ENCODE measurements at regions not wholly inside any gene's neighbourhood (a gene's known extent, or its start where the extent isn't known, plus 50 kb on each side); places are given as distances from the start of the nearest gene placed in this dataset.

- H3K4ac ChIP-seq (ENCODE audit: low read depth in 1 of 2, low read length in 2 of 2) = no peak overlapping the region
- no peaks in the 10 kb centered on the region for H3K79me1 ChIP-seq (replicated peaks; ENCODE audit: low read length, poor library complexity, severe bottlenecking)
- H2BK120ac ChIP-seq (ENCODE audit: low read depth, low read length) = no peak overlapping the region
- no peak overlapping the region for H3K4me2 ChIP-seq (ENCODE audit: low read length, poor library complexity, severe bottlenecking)
- H3K18ac ChIP-seq (ENCODE audit: low read depth in 1 of 2, low read length in 2 of 2) = no peak overlapping the region
- no peaks in the 10 kb centered on the region for H3K9me3 ChIP-seq (ENCODE audit: control insufficient read depth, low read length)
- H2BK5ac ChIP-seq (ENCODE audit: low read depth, low read length, poor library complexity, severe bottlenecking) = no peak overlapping the region
- peak overlapping the region in 1 of 2 experiments; percentile 45 for H3K14ac ChIP-seq (ENCODE audit: low read length in 2 of 2)
- no peak overlapping the region for H3K27ac ChIP-seq (ENCODE audit: low read length, poor library complexity, severe bottlenecking)
- no peak overlapping the region for H4K8ac ChIP-seq (ENCODE audit: low read length)
- H3K4me1 ChIP-seq (ENCODE audit: control insufficient read depth, insufficient read depth, low read depth, low read length) = no peaks in the 10 kb centered on the region
- no peaks in the 10 kb centered on the region for H3K36me3 ChIP-seq (ENCODE audit: control insufficient read depth in 1 of 2, insufficient read depth in 2 of 2, low read depth in 1 of 2, low read length in 2 of 2)
- H2BK12ac ChIP-seq (ENCODE audit: low read length in 2 of 2) = no peak overlapping the region
- peak overlapping the region; percentile 46 for H2BK15ac ChIP-seq (ENCODE audit: low read depth, poor library complexity, severe bottlenecking)
- 23% methylated on average over 9 of the region's 9 CpGs for WGBS
- H2AFZ ChIP-seq (ENCODE audit: low read depth, low read length) = no peak overlapping the region
- peaks cover 19 to 27% of the 10 kb centered on the region in 2 experiments for H3K27me3 ChIP-seq (ENCODE audit: control insufficient read depth in 1 of 2, insufficient read depth in 1 of 2, low read length in 2 of 2)
- no peak overlapping the region for H2AK5ac ChIP-seq (ENCODE audit: low read length, severe bottlenecking)
- no peak overlapping the region for H3K23ac ChIP-seq (ENCODE audit: low read length in 2 of 2)
- peak overlapping the region; percentile 34 for H3K9ac ChIP-seq (ENCODE audit: low read length)
- H4K91ac ChIP-seq (ENCODE audit: low read length) = no peak overlapping the region
- peak; percentile 89 for DNase-seq
- peak overlapping the region in 1 of 2 experiments; percentile 10 for H3K4me3 ChIP-seq (ENCODE audit: insufficient read depth in 1 of 2, low read depth in 1 of 2, low read length in 2 of 2)
These were observed 132.0 kb downstream of the FOXD2 start for GRCh38 chr1:47569681-47570470.

- Histone ChIP-seq H3K14ac (ENCODE audit: low read length in 2 of 2) (no peak overlapping the region), H3K9me3 (ENCODE audit: control insufficient read depth, low read length) (no peaks in the 10 kb centered on the region), H3K9ac (ENCODE audit: low read length) (no peak overlapping the region), H3K27me3 (ENCODE audit: control insufficient read depth in 1 of 2, insufficient read depth in 1 of 2, low read length in 2 of 2) (peaks cover 28 to 31% of the 10 kb centered on the region in 2 experiments), H3K4ac (ENCODE audit: low read depth in 1 of 2, low read length in 2 of 2) (peak overlapping the region in 1 of 2 experiments; percentile 13), H3K4me2 (ENCODE audit: low read length, poor library complexity, severe bottlenecking) (no peak overlapping the region), H2BK15ac (ENCODE audit: low read depth, poor library complexity, severe bottlenecking) (no peak overlapping the region), H2BK12ac (ENCODE audit: low read length in 2 of 2) (no peak overlapping the region), H2AFZ (ENCODE audit: low read depth, low read length) (no peak overlapping the region), H3K23ac (ENCODE audit: low read length in 2 of 2) (no peak overlapping the region), H3K79me1 (replicated peaks; ENCODE audit: low read length, poor library complexity, severe bottlenecking) (no peaks in the 10 kb centered on the region), H3K27ac (ENCODE audit: low read length, poor library complexity, severe bottlenecking) (no peak overlapping the region), H3K4me3 (ENCODE audit: insufficient read depth in 1 of 2, low read depth in 1 of 2, low read length in 2 of 2) (no peak overlapping the region), H3K36me3 (ENCODE audit: control insufficient read depth in 1 of 2, insufficient read depth in 2 of 2, low read depth in 1 of 2, low read length in 2 of 2) (no peaks in the 10 kb centered on the region), H4K8ac (ENCODE audit: low read length) (no peak overlapping the region), H3K4me1 (ENCODE audit: control insufficient read depth, insufficient read depth, low read depth, low read length) (no peaks in the 10 kb centered on the region), H2BK5ac (ENCODE audit: low read depth, low read length, poor library complexity, severe bottlenecking) (no peak overlapping the region), H2AK5ac (ENCODE audit: low read length, severe bottlenecking) (no peak overlapping the region), H2BK120ac (ENCODE audit: low read depth, low read length) (no peak overlapping the region), H4K91ac (ENCODE audit: low read length) (no peak overlapping the region), H3K18ac (ENCODE audit: low read depth in 1 of 2, low read length in 2 of 2) (no peak overlapping the region)
- DNase-seq = no peak
- 93% methylated on average over 3 of the region's 5 CpGs for WGBS
These were observed 133.3 kb downstream of the FOXD2 start for GRCh38 chr1:47571161-47571560.

- Histone ChIP-seq H3K9me3 (ENCODE audit: control insufficient read depth, low read length) (no peaks in the 10 kb centered on the region), H3K18ac (ENCODE audit: low read depth in 1 of 2, low read length in 2 of 2) (no peak overlapping the region), H2BK12ac (ENCODE audit: low read length in 2 of 2) (no peak overlapping the region), H3K9ac (ENCODE audit: low read length) (no peak overlapping the region), H3K14ac (ENCODE audit: low read length in 2 of 2) (no peak overlapping the region), H3K23ac (ENCODE audit: low read length in 2 of 2) (no peak overlapping the region), H3K36me3 (ENCODE audit: control insufficient read depth in 1 of 2, insufficient read depth in 2 of 2, low read depth in 1 of 2, low read length in 2 of 2) (no peaks in the 10 kb centered on the region), H3K79me1 (replicated peaks; ENCODE audit: low read length, poor library complexity, severe bottlenecking) (no peaks in the 10 kb centered on the region), H2BK5ac (ENCODE audit: low read depth, low read length, poor library complexity, severe bottlenecking) (no peak overlapping the region), H3K4me3 (ENCODE audit: insufficient read depth in 1 of 2, low read depth in 1 of 2, low read length in 2 of 2) (no peak overlapping the region), H4K91ac (ENCODE audit: low read length) (no peak overlapping the region), H3K4me2 (ENCODE audit: low read length, poor library complexity, severe bottlenecking) (no peak overlapping the region), H3K4me1 (ENCODE audit: control insufficient read depth, insufficient read depth, low read depth, low read length) (no peaks in the 10 kb centered on the region), H2BK120ac (ENCODE audit: low read depth, low read length) (no peak overlapping the region), H3K27ac (ENCODE audit: low read length, poor library complexity, severe bottlenecking) (no peak overlapping the region), H2BK15ac (ENCODE audit: low read depth, poor library complexity, severe bottlenecking) (no peak overlapping the region), H3K27me3 (ENCODE audit: control insufficient read depth in 1 of 2, insufficient read depth in 1 of 2, low read length in 2 of 2) (peaks cover 27 to 38% of the 10 kb centered on the region in 2 experiments), H4K8ac (ENCODE audit: low read length) (no peak overlapping the region), H3K4ac (ENCODE audit: low read depth in 1 of 2, low read length in 2 of 2) (no peak overlapping the region), H2AFZ (ENCODE audit: low read depth, low read length) (no peak overlapping the region), H2AK5ac (ENCODE audit: low read length, severe bottlenecking) (no peak overlapping the region)
- no peak for DNase-seq
- WGBS = 97% methylated on average over 2 of the region's 2 CpGs
These were observed 134.1 kb downstream of the FOXD2 start for GRCh38 chr1:47571952-47572351.

- no peaks in the 10 kb centered on the region for H3K79me1 ChIP-seq (replicated peaks; ENCODE audit: low read length, poor library complexity, severe bottlenecking)
- H3K4me3 ChIP-seq (ENCODE audit: insufficient read depth in 1 of 2, low read depth in 1 of 2, low read length in 2 of 2) = no peak overlapping the region
- H3K4ac ChIP-seq (ENCODE audit: low read depth in 1 of 2, low read length in 2 of 2) = no peak overlapping the region
- no peaks in the 10 kb centered on the region for H3K36me3 ChIP-seq (ENCODE audit: control insufficient read depth in 1 of 2, insufficient read depth in 2 of 2, low read depth in 1 of 2, low read length in 2 of 2)
- no peak overlapping the region for H2AK5ac ChIP-seq (ENCODE audit: low read length, severe bottlenecking)
- no peak overlapping the region for H4K8ac ChIP-seq (ENCODE audit: low read length)
- H3K23ac ChIP-seq (ENCODE audit: low read length in 2 of 2) = no peak overlapping the region
- H2BK120ac ChIP-seq (ENCODE audit: low read depth, low read length) = no peak overlapping the region
- peaks cover 32 to 44% of the 10 kb centered on the region in 2 experiments for H3K27me3 ChIP-seq (ENCODE audit: control insufficient read depth in 1 of 2, insufficient read depth in 1 of 2, low read length in 2 of 2)
- no peak overlapping the region for H2BK12ac ChIP-seq (ENCODE audit: low read length in 2 of 2)
- peak overlapping the region in 1 of 2 experiments; percentile 28 for H3K18ac ChIP-seq (ENCODE audit: low read depth in 1 of 2, low read length in 2 of 2)
- H3K9me3 ChIP-seq (ENCODE audit: control insufficient read depth, low read length) = no peaks in the 10 kb centered on the region
- H3K9ac ChIP-seq (ENCODE audit: low read length) = no peak overlapping the region
- no peak for DNase-seq
- no peak overlapping the region for H4K91ac ChIP-seq (ENCODE audit: low read length)
- no peak overlapping the region for H2BK15ac ChIP-seq (ENCODE audit: low read depth, poor library complexity, severe bottlenecking)
- peaks cover 1% of the 10 kb centered on the region for H3K4me1 ChIP-seq (ENCODE audit: control insufficient read depth, insufficient read depth, low read depth, low read length)
- no peak overlapping the region for H3K27ac ChIP-seq (ENCODE audit: low read length, poor library complexity, severe bottlenecking)
- H3K4me2 ChIP-seq (ENCODE audit: low read length, poor library complexity, severe bottlenecking) = no peak overlapping the region
- H2BK5ac ChIP-seq (ENCODE audit: low read depth, low read length, poor library complexity, severe bottlenecking) = no peak overlapping the region
- no peak overlapping the region for H3K14ac ChIP-seq (ENCODE audit: low read length in 2 of 2)
- WGBS = 63% methylated on average over 13 of the region's 13 CpGs
- H2AFZ ChIP-seq (ENCODE audit: low read depth, low read length) = no peak overlapping the region
These were observed 135.0 kb downstream of the FOXD2 start for GRCh38 chr1:47572731-47573430.

Measured in mesenchymal stem cell (in vitro differentiated cells and primary cell).